Epithelial cell of esophagus (primary cell): ENCODE measurements at regions not wholly inside any gene's neighbourhood (a gene's known extent, or its start where the extent isn't known, plus 50 kb on each side); places are given as distances from the start of the nearest gene placed in this dataset.
"Not testable (repeated sequence)": the region's sequence is repeated elsewhere in the genome, so short reads cannot be mapped to it uniquely, and the experiment has no call there.

ENCODE experiments used
- DNase-seq: peaks from one replicate; pipeline ENCODE4 v3.0.0; 2010; ENCODE audit warnings: low read depth
- H3K4me3 ChIP-seq: 2 replicates; pipeline ENCODE4 v1.5.1; 2011; ENCODE audit warnings: mild to moderate bottlenecking, low read length, control low read depth
- CTCF ChIP-seq: IDR thresholded peaks from 2 replicates; pipeline ENCODE4 v1.5.1; 2011; ENCODE audit warnings: low read depth, mild to moderate bottlenecking, low read length, control low read depth, inconsistent platforms; ENCODE audit not compliant: insufficient read depth; ENCODE audit errors: missing control alignments

GRCh38 chr5:26390608-26391007 lies 647.8 kb downstream of the CDH9 start:
- no peak overlapping the region for H3K4me3 ChIP-seq
- TF ChIP-seq CTCF: no peak
- DNase-seq: no peak

- H3K4me3 ChIP-seq: no peak overlapping the region
- DNase-seq: peak; percentile 11
- no peak for TF ChIP-seq CTCF
These were observed 649.4 kb downstream of the CDH9 start for GRCh38 chr5:26388976-26389375.

DNA sequence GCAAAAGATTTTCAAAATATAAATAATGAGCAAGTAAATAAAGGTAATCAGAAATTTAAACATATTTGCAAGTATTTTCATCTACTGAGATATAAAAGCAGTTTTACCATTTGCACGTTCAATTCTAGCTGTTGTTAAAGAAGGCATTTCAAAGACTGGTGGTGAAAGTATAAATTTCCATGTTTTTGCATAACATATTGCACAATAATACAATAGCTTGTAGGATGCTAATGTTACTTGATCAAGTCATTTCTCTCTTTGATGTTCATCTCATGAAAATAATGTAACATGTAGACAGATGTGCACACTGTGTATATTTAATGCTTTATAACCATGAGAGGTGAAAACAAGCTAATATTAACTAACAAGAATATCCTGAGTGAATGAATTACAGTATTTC lies 651.9 kb downstream of the CDH9 start:
- TF ChIP-seq CTCF: no peak
- no peak overlapping the region for H3K4me3 ChIP-seq
- DNase-seq: no peak

DNA sequence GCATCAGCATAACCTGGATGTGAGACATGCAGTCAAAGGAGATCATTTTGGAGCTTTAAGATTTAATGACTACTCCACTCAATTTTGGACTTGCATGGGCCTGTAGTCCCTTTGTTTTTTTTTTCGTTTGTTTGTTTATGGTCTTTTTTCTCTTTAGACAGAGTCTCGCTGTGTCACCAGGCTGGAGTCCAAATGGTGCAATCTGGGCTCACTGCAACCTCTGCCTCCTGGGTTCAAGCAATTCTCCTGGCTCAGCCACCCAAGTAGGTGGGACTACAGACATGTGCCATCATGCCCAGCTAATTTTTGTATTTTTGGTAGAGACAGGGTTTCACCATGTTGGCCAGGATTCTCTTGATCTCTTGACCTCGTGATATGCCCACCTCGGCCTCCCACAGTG lies 673.8 kb downstream of the CDH9 start:
- H3K4me3 ChIP-seq, DNase-seq: not testable (repeated sequence)

DNA sequence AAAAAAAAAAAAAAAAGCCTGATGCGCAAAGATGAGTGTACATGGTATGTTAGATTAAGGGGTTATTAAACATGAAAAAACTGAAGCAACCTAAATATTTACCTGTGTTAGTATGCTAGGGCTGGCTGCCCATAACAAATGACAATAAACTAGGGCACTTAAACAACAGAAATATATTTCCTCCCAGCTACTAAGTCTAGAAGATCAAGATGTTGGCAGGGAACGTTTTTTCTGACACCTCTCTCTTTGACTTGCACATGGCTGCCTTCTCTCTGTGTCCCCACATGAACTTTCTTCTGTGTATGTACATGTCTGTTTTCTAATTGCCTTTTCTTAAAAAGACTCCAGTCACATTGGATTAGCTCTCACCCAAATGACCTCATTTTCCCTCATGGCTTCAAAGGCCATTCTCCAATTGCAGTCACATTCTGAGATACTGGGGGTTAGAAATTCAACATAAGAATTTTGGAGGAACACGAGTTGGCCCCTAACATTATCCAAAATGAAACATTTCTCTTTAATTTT lies 694.5 kb downstream of the CDH9 start:
- H3K4me3 ChIP-seq: no peak overlapping the region

GRCh38 chr5:26339576-26339975 lies 698.8 kb downstream of the CDH9 start:
- H3K4me3 ChIP-seq: no peak overlapping the region
- DNase-seq: no peak
- no peak for TF ChIP-seq CTCF

More for the DNA sequence above, 694.5 kb downstream of the CDH9 start:
- no peak for DNase-seq
- TF ChIP-seq CTCF: no peak

GRCh38 chr5:26329562-26330189 lies 708.7 kb downstream of the CDH9 start:
- peak; percentile 19 for TF ChIP-seq CTCF
- DNase-seq: peak; percentile 6
- no peak overlapping the region for H3K4me3 ChIP-seq
